HT1080 (cell line): ENCODE measurements at regions not wholly inside any gene's neighbourhood (a gene's known extent, or its start where the extent isn't known, plus 50 kb on each side); places are given as distances from the start of the nearest gene placed in this dataset.
"Not testable (repeated sequence)": the region's sequence is repeated elsewhere in the genome, so short reads cannot be mapped to it uniquely, and the experiment has no call there.

ENCODE experiments used
- DNase-seq: peaks from one replicate; pipeline ENCODE4 v3.0.0-alpha.2; 2015; ENCODE audit warnings: low read depth

DNA sequence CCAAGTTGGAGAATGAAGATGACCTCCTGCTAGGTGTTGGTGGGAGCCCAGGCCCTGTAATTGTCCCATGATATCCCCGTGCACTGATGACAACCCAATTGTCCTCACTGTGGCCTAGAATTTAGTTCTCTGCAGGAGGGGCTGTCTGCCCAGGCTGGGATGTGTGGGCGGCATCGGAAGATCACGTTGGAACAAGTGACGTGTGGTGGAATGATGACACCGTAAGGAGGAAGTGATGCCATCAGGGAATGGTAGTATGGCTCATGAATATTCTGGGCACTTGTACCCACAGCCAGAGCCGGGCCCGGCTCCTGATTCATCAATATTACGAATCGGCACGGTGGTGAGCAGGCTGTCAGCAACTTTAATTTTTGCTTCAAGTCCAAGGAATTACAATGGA lies 111.6 kb downstream of the MIAT start:
- no peak for DNase-seq

DNA sequence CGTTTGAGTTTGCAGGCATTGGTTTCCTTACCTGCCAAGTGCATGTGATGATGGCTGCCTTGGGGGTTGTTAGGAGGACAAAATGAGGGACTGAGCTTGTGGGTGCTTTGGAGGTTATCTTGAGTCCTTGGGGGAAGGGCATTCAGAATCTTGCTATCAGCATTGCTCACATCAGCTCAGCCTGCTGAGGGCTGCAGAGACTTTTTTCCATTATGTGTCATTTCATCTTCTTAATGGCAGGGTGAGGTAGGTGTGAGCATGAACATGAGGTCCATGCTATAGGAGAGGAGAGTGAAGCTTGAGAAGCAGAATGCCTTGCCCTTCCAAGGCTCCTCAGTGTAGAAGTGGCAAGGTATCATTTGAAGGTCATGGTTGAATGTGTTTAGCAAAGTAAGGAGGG lies 112.3 kb downstream of the MIAT start:
- no peak for DNase-seq

DNA sequence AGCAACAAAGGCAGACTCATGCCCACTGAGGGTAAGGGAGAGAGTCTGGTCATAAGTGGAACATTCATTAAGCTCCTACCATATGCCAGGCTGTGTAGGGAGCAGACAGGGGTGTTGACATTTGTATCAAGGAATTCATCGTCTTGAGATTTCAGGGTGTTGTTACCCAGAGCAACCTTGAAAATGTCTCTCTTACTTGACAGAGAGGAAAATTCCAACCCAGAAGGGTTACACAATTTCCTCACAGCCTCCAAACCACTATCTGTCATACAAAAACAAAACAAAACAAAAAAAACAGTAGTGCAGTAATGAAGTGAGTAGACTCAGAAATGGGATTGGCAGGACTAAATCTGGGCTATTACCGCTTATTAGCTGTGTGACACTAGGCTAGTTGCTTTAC lies 113.2 kb downstream of the MIAT start:
- no peak for DNase-seq

DNA sequence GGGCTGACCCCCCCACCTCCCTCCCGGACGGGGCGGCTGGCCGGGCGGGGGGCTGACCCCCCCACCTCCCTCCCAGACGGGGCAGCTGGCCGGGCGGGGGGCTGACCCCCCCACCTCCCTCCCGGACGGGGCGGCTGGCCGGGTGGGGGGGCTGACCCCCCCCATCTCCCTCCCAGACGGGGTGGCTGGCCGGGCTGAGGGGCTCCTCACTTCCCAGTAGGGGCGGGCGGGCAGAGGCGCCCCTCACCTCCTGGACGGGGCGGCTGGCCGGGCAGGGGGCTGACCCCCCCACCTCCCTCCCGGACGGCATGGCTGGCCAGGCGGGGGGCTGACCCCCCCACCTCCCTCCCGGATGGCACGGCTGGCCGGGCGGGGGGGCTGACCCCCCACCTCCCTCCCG lies 115.7 kb downstream of the MIAT start:
- not testable (repeated sequence) for DNase-seq

DNA sequence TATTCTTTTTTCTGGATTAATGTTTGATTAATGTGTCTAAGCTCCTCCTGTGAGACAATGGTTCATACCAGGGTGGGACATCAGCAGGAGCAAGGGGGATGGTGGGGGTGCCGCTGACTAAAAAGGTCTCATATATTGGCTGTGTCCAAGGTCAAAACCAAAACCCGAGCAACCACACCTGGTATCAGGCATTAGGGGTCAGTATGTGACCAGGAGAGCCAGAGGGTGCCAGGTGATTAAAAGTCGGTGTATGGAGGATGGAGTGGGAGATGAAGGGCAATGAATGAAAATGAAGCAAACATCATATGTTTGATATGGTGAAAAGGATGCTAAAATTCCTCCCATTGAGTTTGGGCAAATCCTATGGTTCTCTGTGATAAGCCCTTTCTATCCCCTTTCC lies 118.0 kb downstream of the MIAT start:
- no peak for DNase-seq

DNA sequence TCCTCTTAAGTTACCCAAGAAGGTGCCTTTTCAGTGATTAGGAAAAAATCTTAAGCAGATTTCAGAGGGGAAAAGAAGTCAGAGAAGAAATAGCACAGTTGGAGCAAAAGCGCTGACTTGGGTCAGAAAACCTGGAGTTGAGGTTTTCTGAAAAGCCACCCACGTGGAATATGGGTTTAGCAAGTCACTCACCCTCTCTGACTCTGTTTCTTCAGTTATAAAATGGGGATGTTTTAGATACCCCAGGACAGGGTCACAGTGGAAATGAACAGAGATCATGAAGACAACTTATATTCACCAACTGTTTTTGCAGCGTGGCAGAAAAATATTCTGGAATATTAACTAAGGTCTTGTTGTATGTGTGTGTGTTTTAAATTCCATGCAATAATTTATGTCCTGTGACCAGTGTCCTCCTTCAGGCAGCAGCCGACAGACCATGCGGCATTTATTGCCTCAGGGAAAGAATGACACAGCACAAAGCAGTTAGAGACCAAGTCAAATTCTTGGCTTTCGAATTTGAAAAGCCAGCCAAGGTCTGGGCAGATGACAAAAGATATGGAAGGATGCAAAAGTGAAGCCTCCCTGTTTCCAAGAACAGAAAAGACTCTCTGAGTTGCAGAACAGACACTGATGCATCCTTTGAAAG lies 119.9 kb downstream of the MIAT start:
- DNase-seq, result no peak

DNA sequence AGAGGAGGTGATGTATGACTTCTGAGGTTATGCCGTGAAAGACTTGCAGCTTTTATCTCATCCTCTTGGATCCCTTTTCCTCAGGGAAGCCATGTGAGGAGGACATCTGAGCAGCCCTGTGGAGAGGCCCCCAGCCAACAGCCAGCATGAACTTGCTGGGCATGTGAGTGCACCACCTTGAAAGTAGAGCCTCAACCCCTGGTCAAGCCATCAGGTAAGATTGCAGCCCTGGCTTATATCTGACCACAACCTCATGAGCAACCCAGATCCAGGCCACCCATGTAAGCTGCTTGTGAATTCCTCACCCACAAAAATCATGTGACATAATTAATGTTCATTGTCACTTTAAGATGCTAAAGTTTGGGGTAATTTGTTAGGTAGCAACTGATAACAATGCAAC lies 121.0 kb downstream of the MIAT start:
- no peak for DNase-seq

DNA sequence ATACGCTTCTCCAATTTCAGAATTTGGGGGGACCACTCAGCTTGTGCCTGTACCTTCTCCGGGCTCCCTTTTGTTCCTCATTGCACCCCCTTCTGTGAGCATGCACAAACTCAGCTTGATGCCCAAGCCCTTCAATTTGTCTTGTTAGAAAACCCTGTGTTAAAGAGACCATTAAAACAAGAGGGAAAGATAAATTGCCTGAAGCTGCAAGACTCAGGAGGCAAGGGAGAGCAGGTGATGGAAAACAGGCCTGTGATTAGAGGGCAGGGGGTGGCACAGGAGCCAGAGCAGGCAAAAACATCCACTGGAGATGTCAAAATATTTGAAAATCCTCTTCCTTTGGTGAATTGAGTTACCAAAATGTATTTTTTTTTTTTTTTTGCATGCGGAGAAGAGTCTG lies 121.7 kb downstream of the MIAT start:
- no peak for DNase-seq

DNA sequence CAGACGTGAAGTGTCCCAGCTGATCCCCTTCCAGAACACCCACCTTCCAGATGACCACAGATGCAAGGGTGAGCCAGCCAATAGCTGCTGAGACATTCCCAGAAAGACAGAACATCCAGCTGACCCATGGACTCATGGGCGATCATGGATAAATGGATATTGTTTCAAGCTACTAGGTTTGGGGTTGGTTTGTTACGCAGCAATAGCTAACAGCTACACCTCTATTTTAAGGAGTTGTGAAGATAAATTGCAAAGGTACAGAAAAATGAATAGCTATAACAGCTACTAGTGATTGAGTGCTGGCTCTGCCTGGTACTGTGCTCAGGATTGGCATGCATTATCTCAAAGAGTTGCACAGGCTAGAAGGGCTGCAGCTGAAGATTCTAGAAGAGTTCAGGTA lies 122.5 kb downstream of the MIAT start:
- DNase-seq, result no peak

DNA sequence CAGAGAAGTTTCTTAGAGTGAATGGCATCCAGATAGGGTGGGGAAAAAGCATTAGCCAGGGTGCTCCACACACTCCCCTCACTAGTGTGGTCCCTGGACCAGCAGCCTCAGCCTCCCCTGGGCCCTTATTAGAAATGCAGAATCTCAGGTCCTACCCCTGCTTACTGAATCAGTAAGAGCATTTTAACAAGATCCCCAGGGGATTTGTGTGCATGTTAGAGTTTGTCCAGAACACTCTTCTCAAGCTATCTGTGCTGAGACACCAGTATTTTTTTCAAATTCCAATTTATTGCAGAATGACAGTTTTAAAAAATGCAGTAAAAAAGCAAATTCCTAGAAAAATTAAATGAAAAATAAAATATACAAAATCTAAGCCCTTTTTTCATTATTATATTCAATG lies 123.1 kb downstream of the MIAT start:
- DNase-seq, result no peak

DNA sequence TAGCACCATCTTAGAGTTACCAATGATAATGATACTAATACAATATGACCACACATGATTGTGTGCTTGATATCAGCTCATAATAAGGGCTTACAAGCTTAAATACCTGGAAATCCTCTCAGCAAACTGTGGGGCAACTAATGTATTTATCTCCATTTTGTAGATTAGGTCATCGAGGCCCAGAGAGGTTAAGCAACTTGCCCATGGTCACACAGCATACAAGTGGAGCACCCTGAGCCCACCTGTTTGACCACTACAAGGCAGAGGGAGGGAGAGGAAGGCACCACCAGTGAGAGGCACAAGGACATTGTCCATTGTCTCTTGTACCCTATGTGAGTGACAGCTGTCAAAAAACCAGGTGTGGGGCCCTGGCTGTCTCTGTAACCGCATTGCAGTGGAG lies 123.7 kb downstream of the MIAT start:
- no peak for DNase-seq

DNA sequence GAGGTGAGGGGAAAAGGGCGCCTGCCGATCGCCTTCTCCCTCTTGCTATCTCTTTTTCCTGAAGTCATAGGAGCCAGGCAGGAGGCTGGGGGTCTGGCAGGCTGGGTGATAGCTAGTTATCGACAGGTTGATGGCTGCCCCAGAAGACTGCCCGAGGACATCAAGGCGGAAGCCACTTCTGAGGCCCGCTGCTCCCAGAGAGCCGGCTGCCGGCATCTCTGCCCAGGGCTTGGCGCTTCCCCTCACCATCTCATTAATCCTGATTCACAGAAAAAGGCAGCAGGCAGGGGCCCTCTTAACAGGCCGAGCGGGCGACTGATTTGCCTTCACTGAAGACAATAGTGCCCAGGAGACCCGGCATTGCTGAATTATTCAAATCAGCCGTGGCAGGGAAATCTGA lies 124.2 kb downstream of the MIAT start:
- no peak for DNase-seq

DNA sequence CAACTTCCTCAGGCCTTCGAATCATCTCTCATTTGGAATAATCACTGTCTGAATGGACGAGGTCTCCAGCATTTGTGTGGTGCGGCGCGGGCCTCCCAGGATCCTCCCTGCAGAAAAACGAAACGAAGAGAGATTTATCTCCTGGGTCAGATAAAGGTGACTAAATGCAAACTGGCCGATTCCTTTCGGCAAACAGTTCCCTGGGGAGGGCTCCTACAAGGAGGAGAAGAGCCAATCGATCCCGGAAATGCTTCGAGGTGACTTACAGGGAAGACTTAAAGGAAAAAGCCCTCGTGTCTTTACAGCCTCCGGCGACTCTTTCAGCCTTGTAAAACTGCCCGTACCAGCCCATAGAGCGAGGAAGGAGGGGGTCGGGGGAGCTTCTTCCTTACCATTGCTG lies 126.5 kb downstream of the MIAT start:
- DNase-seq, result no peak

DNA sequence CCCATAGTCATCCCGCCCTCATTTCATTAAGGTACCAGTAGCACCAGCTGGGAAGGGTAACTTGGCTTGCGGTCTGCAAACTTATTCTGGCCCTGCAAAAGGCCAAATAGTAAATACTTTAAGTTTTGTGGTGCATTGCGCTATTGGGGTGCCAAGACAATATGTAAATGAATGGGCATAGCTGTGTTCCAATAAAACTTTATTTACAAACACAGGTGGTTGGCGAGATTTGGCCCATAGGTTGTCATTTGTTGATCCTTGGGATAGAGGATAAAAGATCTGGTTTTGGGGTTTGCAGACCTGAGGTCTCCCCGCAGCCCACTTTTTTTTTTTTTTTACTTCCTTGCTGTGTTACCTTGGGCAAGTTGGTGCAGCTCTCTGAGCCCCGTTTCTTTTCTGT lies 127.4 kb downstream of the MIAT start:
- no peak for DNase-seq

DNA sequence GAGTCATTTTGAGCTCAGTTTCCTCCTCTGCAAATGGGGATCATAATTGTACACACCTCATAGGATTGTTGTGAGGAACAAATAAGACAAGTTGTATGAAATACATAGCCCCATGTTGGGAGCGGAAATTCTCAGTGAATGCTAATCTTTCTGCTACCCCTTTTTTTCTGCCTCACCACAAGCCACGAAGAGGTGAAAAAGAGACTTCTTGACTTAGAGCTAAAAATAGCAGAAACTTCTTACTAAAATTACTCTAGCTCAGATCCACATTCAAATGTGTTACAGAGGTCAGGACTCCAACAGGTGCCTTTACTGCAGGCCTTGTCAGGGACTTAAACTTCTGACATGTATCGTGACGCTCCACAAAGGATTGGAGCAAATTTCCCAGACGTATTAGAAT lies 128.5 kb downstream of the MIAT start:
- DNase-seq, result no peak

DNA sequence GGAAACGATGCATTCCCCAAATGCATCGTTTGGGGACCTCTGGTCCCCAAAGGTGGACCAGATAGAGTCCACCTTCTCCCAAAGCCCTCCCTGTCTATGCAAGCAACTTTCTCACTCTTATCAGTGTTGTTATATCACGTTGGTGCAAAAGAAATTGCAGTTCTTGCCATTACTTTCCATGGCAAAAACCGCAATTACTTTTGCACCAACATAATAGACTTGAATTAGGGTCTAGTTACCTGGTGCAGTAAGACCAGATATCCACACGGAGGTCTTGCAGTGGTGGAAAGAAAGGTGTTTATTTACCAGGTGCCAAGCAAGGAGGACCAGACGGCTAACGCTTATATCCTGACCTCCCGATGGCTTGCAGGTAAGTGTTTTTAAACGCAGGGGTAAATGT lies 129.0 kb downstream of the MIAT start:
- no peak for DNase-seq

DNA sequence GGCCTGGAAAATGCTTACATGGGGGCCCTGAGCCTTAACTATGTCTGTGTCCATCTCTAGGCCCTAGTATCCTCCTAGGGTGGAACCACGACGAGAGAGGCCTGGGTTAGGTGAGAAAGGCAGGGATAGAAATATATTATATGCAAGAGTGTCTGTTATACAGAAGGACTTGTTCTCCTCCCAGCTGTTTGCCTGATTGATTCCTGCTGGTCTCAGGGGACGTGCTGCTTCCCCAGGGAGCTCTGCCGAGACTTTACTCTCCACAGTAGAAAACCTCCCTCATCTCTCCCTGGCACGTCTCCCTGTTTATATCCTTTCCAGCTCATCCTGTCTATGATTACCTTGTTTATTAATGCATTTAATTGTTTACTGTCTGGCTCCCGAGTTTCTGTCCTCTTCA lies 132.6 kb downstream of the MIAT start:
- no peak for DNase-seq

DNA sequence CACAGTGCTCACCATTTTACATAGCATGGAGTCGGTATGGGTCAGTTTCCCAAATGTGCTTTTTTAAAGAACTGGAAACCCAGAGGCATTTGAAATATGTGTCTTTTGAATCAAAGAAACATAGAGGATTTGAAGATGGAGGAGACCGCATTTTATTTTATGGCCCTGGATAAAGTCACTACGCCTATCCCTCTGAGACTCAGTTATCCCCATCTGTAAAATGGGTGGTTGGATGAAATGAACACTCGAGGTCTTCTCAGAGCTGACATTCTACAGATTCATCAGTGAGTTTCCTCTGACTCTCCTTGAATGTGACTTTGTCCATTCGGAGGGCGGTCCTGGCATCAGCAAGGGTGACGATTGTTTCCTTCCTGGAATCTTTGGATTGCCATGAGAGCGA lies 135.1 kb downstream of the MIAT start:
- no peak for DNase-seq

DNA sequence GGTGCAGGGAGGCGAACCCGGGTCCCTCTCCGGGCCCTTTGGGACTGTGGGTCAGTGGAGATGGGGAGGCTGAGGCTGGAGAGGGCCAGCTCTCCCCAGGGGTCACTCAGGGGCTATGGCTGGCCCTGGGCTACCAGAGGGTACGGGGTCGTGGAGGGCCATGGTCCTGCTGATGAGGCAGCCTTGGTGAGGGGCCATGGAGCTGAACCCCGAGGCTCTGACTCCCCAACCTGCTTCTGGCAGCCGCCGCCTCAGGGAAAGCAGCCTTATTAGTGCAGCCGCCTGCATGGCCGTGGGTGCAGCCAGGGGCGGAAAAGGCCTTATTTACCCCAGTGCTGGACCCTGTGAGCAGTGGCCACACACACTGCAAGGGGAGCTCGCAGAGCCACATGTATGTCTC lies 139.4 kb downstream of the MIAT start:
- no peak for DNase-seq

DNA sequence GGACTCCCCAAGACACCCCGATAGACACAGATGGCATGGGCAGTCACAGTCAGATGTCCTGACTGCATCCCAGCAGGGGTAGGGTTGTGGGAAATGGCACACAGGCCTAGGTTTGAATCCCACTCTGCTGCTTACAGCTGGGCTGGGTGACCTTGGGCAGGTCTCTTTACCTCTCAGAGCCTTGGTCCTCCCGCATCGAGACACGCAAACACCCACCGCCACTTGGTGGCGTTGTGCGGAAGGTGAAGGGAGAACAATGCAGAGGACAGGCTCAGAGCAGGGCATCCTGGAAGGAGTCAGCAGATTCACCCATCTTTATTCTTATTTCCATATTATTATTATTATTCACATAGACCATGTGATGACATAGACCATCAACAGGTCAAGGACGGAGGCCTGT lies 140.5 kb downstream of the MIAT start:
- no peak for DNase-seq

DNA sequence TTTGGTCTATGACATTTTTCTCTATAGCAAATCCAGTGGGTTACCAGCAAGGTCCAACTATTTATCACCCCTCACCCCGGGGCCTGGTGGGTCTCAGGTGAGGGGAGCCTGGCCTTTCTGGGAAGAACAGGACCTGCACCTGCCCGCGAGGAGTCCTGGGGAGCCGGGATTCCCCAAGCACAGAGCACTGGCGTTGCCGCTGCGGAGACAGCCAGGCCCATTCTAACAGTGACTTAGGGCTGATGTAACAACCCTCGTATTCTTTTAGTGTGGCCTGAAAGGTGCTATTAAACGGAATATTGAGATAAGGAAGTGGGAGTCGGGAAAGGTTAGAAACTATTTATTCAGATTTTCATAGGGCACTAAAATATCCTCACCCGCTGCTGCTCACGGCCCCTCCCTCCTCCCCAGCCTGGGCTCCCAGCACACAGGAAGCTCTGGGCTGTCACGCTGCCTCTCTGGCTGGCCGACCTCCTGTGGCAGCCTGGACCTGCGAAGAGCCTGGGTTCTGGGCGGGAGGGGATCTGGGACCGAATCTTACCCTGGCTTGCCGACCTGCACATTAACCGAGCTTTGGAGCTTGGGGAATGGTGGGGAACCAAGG lies 141.2 kb downstream of the MIAT start:
- no peak for DNase-seq

DNA sequence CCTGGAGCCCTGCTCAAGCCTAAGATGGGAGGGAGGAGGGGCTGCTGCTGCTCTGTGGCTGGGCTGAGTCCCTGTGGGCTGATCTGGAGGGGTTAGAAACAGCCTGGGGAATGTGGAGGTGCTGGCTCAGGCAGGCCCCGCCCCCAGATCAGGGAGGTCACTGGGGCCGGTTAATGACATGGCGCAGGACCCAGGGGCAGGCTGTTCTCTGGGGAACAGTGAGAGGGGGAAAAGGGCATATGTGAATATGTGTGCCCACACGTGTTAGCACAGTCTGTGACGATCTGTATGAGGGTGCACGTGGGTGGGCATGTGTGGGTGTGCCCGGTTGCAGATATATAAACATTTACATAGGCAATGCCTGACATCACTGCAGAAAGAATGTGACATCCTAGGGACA lies 143.5 kb downstream of the MIAT start:
- no peak for DNase-seq

DNA sequence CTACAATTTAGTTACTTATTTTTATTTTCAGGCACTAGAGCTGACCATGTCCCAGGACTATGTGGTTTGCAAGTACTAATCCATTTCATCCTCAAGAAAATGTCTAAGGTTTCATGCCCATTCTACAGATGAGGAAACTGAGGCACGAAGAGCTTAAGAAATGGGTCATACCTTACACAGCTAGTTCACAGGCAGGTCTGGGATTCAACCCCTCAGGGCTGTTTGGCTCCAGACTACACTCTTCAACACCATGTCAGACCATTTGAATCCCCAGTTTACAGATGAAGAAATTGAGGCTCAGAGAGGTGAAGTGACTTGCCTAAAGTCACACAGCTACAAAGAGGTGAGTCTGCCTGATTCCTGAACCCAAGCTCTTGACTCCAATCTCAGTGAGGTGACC lies 144.1 kb downstream of the MIAT start:
- no peak for DNase-seq

DNA sequence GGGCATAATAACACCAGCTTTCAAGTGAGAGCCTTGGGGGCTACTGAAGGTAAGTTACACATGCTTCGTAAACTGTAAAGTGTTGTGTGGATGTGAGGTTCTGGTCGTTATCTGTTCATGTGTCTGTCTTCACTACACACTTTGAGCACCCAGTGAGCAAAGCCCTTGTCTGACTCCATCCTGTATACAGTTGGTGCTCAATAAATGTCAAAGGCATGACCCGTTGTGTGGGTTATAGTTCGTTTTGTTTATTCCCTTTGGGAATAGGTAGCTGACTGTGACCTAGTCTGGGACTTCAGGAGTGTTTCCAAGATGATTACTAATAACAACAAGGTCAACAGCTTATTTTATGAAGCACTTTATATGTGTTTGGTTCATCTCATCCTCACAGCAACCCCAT lies 146.9 kb downstream of the MIAT start:
- no peak for DNase-seq
